A204.1 (cell line): ENCODE measurements at regions not wholly inside any gene's neighbourhood (a gene's known extent, or its start where the extent isn't known, plus 50 kb on each side); places are given as distances from the start of the nearest gene placed in this dataset.

ENCODE experiments used
- FAIRE-seq: peaks from 2 replicates; lab custom pipeline; 2012; peaks lifted over from hg19 to GRCh38; lab: Jason Lieb, UNC

DNA sequence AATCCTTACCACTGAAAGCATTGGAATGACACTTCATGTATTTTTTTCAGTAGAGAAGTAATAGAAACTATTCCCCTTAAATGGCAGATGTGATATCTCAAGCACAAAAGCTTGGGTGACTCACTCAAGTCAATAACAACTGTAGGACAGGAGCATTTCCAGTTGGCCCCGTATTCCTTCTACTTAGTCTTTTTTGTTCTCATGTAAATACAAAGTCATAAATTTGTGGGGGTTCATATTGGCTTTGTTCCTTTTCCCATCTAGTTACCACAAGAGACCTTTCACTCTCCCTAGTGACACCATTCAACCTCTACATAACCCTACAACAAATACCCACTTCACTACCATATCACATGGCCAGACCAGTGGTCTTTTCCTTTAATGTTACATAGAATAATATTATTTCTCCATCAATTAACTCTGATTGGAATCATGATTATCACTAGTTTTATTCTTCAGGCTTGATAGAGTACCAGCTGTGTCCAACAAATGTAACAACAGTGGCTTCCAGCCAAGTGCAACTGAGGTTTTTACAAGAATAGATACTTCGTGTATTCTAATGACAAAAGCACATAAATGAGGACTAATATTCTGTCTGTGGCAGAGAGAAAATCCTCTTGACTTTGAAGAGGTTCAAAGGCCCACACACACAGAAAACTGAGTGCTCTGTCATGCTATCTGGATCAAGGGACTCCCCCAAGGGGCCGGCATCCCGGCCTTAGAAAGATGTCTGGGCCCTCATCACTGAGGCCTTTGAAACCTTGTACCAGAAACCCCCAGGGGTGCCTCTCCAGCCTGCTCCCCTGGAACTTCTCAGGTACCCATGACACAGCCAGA, 94.0 kb upstream of the THBS1 start:
- FAIRE-seq, result no peak

DNA sequence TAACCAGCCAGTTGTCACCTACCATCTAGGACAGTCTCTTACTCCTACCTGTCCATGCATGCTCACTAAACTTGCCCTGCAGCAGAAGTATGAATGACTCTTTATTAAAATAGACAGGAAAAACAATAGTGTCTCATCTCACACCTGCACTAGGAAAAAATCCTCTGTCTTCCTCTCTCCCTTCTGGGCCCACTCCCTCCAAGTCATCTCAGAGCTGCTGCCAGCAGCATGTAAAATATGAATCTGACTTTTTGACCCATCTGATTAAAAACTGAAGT, 93.5 kb upstream of the THBS1 start:
- FAIRE-seq, result no peak

DNA sequence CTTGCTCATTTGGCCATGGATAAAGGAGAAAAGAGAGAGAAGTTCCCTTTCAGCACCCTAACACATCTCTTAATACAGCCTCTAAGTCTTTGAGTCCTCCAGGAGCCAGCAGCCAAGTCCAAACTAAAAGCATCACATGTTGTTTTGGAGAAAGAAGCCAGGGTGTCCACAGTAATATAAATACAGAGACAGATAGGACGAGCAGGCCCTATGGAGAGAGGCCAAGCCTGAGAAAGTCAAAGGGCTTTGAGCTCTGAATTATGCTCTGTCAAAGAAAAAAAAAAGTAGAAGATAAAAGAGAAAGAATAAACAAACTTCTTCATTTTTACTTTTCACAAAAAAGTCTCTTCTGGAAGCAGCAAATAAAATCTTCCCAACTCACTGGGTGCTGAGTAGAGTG, 92.4 kb upstream of the THBS1 start:
- no peak for FAIRE-seq

DNA sequence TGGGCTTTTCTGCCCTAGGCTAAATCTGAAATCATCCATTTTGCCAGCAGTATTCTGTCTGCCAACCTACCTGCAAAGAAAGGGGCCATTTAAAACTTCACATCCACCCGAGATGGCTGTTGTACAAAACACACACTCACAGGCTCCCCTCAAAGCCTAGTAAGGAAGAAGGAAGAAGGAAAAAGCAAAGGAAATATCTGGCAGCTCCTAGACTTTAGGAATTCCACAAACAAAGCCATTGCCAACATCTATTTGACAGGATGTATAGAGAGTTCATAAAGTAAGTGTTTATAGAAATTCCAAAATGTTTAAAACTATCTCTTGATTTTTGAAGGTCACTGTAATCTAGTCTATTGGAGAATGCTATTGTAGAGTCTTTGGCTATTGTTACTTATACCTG, 91.9 kb upstream of the THBS1 start:
- no peak for FAIRE-seq

DNA sequence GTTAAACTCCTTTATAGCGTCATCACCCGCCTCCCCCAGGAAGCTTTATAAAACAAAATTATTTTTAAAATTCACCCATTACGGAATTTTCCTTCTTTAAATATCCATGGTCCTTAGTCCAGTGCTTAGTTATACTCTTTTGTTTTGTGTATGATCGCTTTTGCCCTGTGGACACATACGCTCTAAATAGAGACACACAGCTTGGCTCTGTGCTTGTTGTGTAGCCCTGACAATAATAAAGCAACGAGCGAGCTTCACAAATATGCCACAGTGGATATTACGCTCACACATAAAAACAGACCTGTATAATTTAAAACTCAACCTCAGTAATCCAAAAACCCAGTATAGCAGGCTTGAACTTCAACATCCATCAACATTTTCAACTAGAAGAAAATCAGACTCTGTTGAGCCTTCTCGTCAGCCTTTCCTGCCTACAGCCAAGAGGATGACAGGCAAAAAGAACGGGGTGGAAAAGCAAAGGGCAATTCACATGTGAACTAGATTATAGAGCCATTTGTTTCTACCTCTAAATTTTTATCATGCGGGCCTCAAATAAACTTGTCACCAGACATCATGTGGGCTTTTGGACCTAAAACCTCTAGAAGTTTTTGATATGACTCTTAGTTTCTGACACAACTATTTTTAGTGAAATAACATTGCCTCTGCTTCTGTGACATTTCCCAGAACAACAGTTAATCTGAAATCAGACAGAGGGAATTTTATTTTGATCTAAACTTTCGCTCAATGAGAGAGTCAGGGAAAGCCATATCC, 89.6 kb upstream of the THBS1 start:
- FAIRE-seq, result no peak

DNA sequence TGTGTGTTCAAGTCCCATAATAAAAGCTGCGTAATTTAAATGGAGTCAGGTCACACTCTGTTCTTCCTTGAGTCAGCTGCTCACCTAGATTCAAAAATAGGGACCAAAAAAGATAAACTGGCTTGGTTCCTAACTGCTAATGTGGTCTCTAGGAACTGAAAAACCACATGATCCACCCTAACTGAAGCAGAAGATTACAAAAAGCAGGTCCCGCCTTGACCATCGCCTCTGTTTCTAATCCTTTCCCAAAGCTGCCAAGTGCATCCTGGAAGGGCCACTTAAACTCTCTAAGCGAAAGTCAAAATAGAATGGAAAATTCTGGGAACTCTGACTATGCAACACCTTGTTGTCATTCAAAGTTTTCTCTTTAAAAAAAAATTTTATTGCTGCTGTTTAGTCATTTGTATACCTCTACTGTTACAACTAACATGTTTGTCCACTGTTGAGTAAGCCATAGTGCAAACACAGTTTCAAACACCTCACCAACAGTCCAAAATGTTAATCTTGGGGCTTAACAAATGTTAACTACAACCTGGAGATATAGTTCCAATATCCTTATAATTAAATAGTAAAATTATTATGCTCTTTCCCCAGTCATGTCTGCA, 88.9 kb upstream of the THBS1 start:
- FAIRE-seq, result no peak

DNA sequence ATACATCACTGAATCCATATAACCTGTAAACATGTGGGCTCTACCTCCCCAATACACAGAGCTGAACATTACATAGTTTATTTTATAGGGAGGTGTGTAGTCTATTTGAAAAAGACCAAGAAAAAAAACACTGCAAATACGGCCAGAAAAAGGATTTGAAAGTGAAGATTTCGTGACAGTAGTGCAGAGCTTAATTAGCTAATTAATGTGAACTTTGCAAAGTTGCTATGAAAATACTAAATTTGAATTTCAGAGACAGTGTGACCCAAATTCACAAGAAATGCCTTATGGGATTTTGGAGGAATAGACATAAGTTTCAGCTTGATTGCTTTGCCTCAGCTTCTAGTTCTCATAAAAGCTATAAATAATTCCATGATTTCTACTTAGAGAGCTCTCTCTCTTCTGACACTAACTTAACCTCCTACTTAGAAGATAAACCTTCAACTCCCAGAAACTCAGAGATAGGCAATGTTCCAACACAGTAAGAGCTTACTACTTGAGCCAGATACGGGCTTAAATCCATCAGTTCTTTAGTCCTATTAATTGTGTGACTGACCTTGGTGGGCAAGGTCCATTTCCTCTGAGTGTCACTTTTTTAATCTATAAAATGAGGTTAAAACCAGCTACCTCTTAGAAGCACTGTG, 87.3 kb upstream of the THBS1 start:
- no peak for FAIRE-seq

DNA sequence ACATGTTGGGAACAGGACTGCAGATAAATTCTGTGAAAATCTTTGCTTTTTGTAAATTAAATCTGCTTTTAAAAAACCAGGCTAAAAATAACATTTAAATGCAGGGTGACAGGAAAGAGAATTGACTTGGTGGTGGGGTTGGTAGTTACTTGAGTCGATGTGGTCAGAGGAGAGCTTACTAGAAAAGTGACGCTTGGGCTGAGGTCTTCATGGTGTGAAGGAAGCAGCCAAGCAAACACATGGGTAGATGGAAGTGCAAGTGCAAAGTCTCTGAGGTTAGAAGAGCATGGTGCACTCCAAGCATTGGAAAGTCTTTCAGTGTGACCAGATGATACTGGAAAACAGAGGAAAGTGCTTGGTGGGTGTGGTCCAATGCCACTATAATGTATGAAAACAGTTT, 86.4 kb upstream of the THBS1 start:
- FAIRE-seq, result no peak

DNA sequence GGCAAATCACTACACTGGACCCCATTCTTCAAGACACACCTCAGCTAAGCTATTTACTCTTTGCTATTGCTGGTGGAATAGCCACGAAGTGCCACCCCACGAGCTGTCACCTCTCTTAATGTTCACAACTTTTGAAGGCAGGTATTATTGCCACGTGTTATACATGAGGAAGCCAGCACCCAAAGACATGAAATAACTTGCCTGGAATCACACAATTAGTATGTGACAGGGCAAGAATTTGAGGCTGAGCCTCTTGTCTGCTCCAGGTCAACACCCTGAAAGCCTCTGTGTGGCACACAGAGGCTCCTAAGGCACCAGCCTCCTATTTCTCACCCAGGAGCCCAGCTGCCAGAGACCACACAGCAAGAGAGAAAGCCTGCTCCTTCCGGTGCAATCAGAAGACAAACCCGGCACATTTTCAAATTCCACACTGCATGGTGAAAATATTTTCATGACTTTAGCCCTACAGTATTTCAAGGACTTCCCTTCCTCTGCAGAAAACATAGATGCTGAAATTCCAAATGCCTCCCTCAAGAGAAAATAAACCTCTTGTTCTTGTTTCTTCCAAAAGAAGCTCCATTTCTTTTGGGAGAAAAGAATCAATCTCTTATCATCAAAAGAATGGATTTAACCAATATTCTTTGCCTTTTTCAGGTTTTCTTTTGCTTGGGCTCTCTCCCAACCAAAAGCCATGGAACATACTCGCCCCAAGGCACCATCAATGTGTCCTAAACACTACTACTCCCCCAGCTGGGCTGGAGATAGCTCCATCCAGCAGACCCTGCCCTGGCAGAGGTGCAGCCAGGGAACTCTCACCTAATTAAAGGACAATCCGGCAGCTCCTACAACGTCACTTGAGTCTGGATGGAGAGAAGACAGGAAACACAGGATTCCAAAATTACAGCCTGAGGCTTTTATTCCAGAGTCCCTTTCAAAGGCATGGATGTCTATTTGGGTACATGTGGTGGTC, 84.7 kb upstream of the THBS1 start:
- FAIRE-seq, result no peak

DNA sequence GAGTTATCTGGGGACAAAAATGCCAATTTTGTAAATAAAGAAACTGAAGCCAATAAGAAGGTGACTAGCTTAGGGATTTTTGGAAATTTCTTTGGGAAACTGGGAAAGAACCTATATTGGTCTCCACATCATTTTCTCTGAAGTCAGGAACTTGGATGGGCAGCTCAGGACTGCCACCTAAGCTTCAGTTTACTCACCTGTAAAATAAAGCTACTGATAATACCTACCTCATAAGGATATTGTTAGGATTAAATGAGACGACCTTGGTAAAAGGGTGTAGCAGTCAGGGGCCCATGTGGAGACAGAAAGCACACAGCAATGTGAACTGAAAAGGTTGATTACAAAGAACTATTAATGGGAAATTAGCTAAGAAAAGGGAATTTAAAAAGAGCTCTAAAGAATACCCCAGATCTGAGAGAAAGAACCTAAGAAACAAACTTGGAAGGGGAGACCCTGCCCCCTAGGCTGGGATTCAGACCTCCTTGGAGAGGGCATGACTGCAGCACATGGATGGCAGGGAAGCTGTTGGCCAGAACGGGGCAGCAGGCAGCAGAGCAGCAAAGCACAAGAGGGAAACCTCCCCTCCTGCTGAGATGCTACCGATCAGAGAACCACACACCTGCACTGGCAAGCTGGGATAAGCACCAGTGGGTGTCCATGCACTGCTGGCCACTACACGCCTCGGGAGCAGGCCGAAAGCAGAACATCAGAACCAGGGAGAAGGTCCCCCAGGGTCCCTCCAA, 83.7 kb upstream of the THBS1 start:
- FAIRE-seq, result no peak

DNA sequence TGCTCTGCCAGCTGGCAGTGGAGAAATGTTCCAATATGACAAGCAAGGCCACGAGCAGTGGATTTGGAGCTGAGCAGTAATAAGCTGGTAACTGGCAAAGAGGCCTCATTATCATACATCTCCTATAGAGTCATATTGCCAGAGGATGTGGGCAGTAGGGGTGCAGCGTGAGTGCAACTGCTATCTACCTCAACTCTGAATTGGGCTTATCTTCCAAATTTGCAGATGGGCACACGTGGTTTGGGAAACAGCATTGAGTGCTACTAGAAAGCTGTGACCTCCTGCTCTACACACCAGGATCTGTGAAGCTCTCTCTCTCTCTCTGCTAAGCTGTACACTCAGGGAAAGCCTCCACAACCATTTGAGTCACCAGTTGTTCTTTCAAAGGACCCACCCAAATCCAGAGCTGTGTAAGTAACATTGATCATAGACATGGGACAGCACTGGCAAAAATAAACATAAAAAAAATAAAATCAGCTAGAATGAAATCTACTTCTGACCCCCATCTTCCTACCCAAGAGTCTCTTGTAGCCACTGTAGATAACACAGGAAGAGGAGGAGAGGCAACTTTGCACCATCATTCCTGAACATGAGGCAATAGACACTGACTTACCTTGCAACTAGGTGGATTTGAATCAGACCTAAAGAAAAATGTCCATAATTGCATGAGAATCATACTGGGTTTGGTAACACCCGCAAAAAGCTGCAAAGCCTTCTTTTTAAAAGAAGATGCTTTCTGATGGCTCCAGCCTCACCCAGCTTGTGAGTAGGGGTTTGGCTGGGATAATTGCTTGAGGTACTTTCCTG, 82.9 kb upstream of the THBS1 start:
- FAIRE-seq, result no peak

DNA sequence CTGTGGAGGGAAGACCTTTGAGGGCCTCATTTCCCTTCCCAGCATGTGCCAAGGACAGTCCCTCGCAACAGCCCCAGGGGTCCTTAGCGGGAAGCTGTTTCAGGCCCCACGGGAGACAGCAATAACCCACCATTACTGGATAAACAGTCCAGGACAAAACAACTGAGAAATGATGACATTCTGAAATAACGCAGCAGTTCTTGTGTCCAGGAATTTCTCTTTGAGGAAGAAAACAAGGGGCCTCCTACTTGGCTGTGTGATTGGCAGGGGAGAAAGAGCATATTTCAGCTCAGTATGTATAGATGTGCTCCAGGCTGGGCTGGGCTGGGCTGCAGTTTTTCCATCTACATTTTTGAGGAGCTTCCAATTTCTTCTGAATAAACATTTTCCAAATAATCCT, 82.2 kb upstream of the THBS1 start:
- no peak for FAIRE-seq

DNA sequence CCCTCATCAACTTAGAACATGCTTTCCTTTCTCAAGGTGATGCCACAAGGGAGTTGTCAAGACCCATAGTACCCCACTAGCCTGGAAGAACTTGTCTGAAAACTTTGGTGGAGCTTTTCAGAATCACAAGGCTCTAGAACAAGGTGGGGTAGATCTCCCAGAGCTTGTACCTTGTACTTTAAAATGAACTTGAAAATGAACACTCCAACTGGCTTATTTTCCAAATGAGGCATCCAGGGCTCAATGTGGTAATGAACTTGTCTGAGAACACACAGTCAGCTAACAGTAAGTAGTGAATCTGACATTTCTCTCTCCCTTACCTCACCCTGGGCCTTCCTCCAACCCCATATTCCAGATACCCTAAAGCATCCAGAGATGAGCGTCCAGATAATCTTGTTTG, 81.8 kb upstream of the THBS1 start:
- FAIRE-seq, result no peak

DNA sequence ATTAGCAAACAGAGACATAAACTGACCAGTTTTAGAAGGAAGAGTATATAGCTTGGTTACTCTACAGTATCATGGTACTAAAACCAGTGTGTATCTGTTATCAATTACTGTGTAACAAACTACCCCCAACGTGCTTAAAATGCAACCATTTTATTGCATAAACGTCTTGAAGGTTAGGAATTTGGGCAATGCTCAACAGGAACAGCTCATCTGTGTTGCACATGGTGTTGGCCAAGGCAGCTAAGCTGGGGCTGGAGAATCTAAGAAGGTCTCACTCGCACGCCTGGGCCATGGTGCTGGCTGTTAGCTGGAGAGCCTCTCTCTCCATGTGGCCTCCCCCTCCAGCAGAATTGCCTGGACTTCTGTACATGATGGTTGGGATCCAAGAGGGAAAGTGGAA, 81.2 kb upstream of the THBS1 start:
- no peak for FAIRE-seq

DNA sequence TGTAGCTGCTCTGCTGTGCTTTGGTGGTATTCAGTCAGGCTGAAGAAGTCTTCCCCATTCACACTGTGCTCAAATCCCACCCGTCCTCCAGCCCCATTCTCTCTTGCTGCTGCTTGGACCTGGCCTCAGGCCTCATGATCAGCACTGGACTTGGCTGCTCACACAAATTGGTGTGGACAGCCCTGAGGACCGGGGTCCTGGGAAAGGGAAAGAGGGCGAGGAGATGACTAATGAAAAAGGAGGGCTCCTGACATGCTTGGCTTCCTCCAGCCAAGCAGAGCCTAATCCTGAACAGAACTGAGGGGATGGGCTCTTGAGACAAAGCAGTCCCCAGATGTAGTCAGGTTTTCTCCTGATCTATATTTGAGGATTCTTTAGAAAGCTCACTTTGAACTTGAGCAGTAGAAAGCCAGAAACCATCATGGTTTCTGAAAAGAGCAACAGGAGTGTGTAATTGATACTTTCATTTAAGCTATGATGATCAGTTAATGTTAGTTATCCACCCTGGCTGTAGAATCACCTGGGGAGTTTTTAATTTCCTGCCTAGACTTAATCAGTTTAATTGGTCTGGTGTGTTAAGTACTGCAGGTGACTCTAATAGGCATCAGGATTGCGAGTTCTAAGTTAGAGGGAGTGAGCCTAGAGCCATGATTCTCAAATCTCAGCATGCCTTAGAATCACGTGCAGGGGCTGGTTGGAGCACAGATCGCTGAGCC, 79.4 kb upstream of the THBS1 start:
- FAIRE-seq, result no peak

DNA sequence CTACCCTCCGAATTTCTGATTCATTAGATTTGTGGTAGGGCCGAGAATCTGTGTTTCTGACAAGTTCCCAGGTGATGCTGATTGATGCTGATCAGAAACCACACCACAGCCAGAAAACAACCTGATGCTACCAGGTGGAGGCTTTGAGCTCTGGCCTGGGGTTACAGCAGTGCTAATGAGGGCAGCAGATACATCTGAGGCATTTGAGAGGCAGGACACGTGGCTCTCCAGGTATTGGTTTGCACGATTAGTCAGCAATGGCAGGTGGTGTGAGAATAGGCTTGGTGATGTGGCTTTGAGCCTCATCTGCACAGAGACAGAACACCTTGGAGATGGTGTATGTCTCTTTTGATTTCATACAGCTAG, 78.8 kb upstream of the THBS1 start:
- no peak for FAIRE-seq

DNA sequence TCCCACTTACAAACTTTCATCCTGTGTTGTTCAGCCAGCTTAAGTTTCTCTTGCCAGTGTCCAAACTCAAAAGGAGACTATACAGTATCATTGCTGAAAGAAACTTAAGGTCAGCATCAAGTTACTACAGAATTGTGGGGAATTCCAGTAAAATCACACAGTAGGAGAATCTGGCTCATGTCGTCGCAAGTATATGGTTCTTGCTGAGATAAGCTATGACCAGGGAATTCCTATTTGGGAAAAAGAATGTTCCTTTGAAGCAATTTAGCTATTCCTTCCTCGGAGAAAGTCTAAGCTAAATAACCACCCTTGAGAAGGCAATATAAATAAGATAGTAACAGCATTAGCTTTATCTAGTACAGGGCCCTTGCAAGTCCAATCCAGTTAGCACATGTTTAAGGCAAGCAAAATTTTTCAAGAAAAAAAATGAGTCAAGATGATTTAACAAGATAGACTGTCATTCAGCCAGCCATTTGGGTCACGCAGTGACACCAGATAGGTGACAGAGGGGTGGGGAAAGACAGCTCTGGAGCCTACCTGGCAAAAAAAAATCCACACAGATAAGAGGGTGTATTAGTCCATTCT, 78.2 kb upstream of the THBS1 start:
- FAIRE-seq, result no peak

DNA sequence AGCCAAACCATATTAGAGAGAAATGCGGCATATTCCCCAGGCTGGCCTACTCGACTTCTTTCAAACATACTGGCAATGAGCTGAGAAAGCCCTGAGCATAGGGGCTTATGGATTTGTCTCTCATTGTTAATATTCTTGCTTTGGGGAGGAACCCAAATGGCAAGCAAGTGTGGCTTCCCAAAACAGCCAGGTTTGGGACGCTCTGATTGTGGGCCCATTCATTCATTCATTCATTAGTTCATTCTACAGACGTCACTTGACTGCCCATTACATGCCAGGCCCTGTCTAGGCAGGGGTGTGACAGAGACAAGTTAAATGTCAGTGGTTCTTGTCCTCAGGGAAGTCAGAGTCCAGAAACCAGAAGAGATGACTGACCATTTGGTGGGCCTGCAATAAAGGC, 77.4 kb upstream of the THBS1 start:
- FAIRE-seq, result no peak

DNA sequence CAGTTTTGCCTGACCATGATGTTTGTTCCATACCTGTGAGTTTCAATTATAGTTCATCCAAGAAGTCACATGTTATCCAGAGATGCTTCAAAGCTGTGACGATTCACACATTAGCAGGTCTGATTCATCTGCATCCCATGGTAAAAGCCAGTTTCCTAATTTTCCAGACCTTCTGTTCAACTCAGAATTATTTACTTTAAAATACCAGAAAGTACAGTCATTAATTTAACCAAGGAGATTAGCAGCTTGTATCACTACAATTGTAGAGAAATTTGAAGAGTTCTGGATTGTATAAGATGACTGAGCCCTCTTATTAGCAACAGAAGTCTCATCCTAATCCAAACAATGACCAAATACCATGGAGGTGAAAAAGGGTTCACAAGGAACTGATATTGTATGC, 76.1 kb upstream of the THBS1 start:
- no peak for FAIRE-seq
